Caco-2 (cell line): ENCODE measurements at regions not wholly inside any gene's neighbourhood (a gene's known extent, or its start where the extent isn't known, plus 50 kb on each side); places are given as distances from the start of the nearest gene placed in this dataset.

ENCODE experiments used
- BruUV-seq: library from RNA; stranded (reverse); fragments of 400-500 nt; replicated peaks from 2 replicates; lab custom pipeline; 2021; lab: Mats Ljungman, UMichigan
- CTCF ChIA-PET: fragments of 300-600 bp; sonication (Branson Sonifier 250); formaldehyde crosslinking; loops from one replicate; lab custom pipeline; 2022; ENCODE audit warnings: antibody characterized with exemption; lab: Charles Lee
- POLR2A ChIA-PET: fragments of 300-600 bp; sonication (Branson Sonifier 250); formaldehyde crosslinking; loops from one replicate; lab custom pipeline; 2022; ENCODE audit warnings: antibody characterized with exemption; lab: Charles Lee
- DNase-seq, 2 experiments: peaks; one replicate each; pipeline versions ENCODE4 v3.0.0 to v3.0.0-alpha.2; 2020 to 2022
- H3K27me3 ChIP-seq: replicated peaks from 2 replicates; pipeline ENCODE4 v1.6.0; 2011; ENCODE audit warnings: low read length; ENCODE audit not compliant: control insufficient read depth, insufficient read depth
- H3K36me3 ChIP-seq: 2 replicates; pipeline ENCODE4 v1.5.1; 2011; ENCODE audit warnings: low read length; ENCODE audit not compliant: control insufficient read depth, insufficient read depth
- H3K4me1 ChIP-seq: fragments of 250-450 bp; sonication (Bioruptor Pico); 2 replicates; pipeline ENCODE4 v1.5.1; 2020; ENCODE audit warnings: mild to moderate bottlenecking
- H3K4me3 ChIP-seq: 2 replicates; pipeline ENCODE4 v1.5.1; 2011; ENCODE audit warnings: low read depth, mild to moderate bottlenecking, control low read depth, low read length
- H3K9me3 ChIP-seq: fragments of 250-450 bp; sonication (Bioruptor Pico); 2 replicates; pipeline ENCODE4 v1.5.1; 2020; ENCODE audit warnings: mild to moderate bottlenecking, moderate library complexity
- H3K27ac Mint-ChIP-seq: one replicate; pipeline ENCODE4 v1.8.0; 2022; ENCODE audit warnings: mixed read lengths; ENCODE audit not compliant: unreplicated experiment
- H3K27me3 Mint-ChIP-seq: one replicate; pipeline ENCODE4 v1.8.0; 2022; ENCODE audit warnings: mixed read lengths; ENCODE audit not compliant: insufficient read depth, unreplicated experiment
- H3K36me3 Mint-ChIP-seq: one replicate; pipeline ENCODE4 v1.8.0; 2022; ENCODE audit warnings: mild to moderate bottlenecking, mixed read lengths; ENCODE audit not compliant: insufficient read depth, unreplicated experiment
- H3K4me1 Mint-ChIP-seq: one replicate; pipeline ENCODE4 v1.8.0; 2022; ENCODE audit warnings: low read depth, mixed read lengths; ENCODE audit not compliant: unreplicated experiment
- H3K4me3 Mint-ChIP-seq: one replicate; pipeline ENCODE4 v1.8.0; 2022; ENCODE audit warnings: mild to moderate bottlenecking, moderate library complexity, mixed read lengths; ENCODE audit not compliant: unreplicated experiment
- H3K9me3 Mint-ChIP-seq: one replicate; pipeline ENCODE4 v1.8.0; 2022; ENCODE audit warnings: mixed read lengths; ENCODE audit not compliant: unreplicated experiment
- intact Hi-C: fragments of 100-400 bp; cut with micrococcal nuclease; formaldehyde crosslinking; loops from one replicate; pipeline ENCODE4 v1.10.0; 2022; ENCODE audit not compliant: unreplicated experiment
- TF ChIP-seq, protein P1 (sequence below), 2 experiments: fragments of 200-600 bp in 1 of 2; IDR thresholded peaks; 1 replicate in 1 of 2; 2 replicates in 1 of 2; pipeline versions ENCODE4 v1.5.1 to v1.8.0; 2011 to 2022; ENCODE audit warnings: antibody characterized with exemption in 1 of 2, control low read depth in 1 of 2, inconsistent platforms in 1 of 2, low read depth in 1 of 2, low read length in 1 of 2, mild to moderate bottlenecking in 1 of 2, moderate library complexity in 1 of 2; ENCODE audit not compliant: insufficient read depth in 1 of 2, severe bottlenecking in 1 of 2, unreplicated experiment in 1 of 2

- DNase-seq: no peak
- ChIA-PET POLR2A (no interaction called here), CTCF (no interaction called here)
- no peak overlapping the region for H3K4me3 Mint-ChIP-seq
- H3K9me3 ChIP-seq: no peaks in the 10 kb centered on the region
- TF ChIP-seq, protein P1, sequence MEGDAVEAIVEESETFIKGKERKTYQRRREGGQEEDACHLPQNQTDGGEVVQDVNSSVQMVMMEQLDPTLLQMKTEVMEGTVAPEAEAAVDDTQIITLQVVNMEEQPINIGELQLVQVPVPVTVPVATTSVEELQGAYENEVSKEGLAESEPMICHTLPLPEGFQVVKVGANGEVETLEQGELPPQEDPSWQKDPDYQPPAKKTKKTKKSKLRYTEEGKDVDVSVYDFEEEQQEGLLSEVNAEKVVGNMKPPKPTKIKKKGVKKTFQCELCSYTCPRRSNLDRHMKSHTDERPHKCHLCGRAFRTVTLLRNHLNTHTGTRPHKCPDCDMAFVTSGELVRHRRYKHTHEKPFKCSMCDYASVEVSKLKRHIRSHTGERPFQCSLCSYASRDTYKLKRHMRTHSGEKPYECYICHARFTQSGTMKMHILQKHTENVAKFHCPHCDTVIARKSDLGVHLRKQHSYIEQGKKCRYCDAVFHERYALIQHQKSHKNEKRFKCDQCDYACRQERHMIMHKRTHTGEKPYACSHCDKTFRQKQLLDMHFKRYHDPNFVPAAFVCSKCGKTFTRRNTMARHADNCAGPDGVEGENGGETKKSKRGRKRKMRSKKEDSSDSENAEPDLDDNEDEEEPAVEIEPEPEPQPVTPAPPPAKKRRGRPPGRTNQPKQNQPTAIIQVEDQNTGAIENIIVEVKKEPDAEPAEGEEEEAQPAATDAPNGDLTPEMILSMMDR (IDR thresholded peaks at IDR 0.05; ENCODE audit: insufficient read depth in 1 of 2, low read depth in 1 of 2, low read length in 1 of 2, severe bottlenecking in 1 of 2, unreplicated experiment in 1 of 2): no peak
- no peaks in the 10 kb centered on the region for H3K9me3 Mint-ChIP-seq
- H3K36me3 Mint-ChIP-seq: peaks cover 5% of the 10 kb centered on the region
- no peaks in the 10 kb centered on the region for H3K36me3 ChIP-seq
- no peak overlapping the region for H3K27ac Mint-ChIP-seq
- intact Hi-C loops: no loop called here
- BruUV-seq: no TSS peak
- H3K4me1 Mint-ChIP-seq: no peaks in the 10 kb centered on the region
- H3K4me1 ChIP-seq: no peaks in the 10 kb centered on the region
- H3K27me3 Mint-ChIP-seq: peaks cover 7% of the 10 kb centered on the region
- H3K27me3 ChIP-seq: no peaks in the 10 kb centered on the region
- no peak overlapping the region for H3K4me3 ChIP-seq
Observed at GRCh38 chr16:9177861-9178260, 86.4 kb downstream of the HAPSTR1 start.

GRCh38 chr16:9183682-9184353 lies 92.4 kb downstream of the HAPSTR1 start:
- intact Hi-C loops: no loop called here
- POLR2A ChIA-PET: no interaction called here

GRCh38 chr16:9184354-9184690 lies 92.9 kb downstream of the HAPSTR1 start:
- Mint-ChIP-seq H3K27me3 (peaks cover 3% of the 10 kb centered on the region), H3K4me3 (no peak overlapping the region), H3K36me3 (no peaks in the 10 kb centered on the region), H3K27ac (no peak overlapping the region), H3K9me3 (no peaks in the 10 kb centered on the region), H3K4me1 (no peaks in the 10 kb centered on the region)
- H3K36me3 ChIP-seq: no peaks in the 10 kb centered on the region
- no peaks in the 10 kb centered on the region for H3K9me3 ChIP-seq
- TF ChIP-seq, protein P1 (IDR thresholded peaks at IDR 0.05; ENCODE audit: insufficient read depth in 1 of 2, low read depth in 1 of 2, low read length in 1 of 2, severe bottlenecking in 1 of 2, unreplicated experiment in 1 of 2): no peak
- intact Hi-C loops: no loop called here
- no TSS peak for BruUV-seq
- no peaks in the 10 kb centered on the region for H3K27me3 ChIP-seq
- CTCF ChIA-PET: no interaction called here
- H3K4me3 ChIP-seq: no peak overlapping the region
- H3K4me1 ChIP-seq: no peaks in the 10 kb centered on the region
- POLR2A ChIA-PET: no interaction called here
- no peak for DNase-seq

More at GRCh38 chr16:9183682-9184353, 92.4 kb downstream of the HAPSTR1 start:
- no peak overlapping the region for H3K4me3 ChIP-seq
- CTCF ChIA-PET: interaction anchor here (0.6 kb wide), 1 partner anchor 61 kb away, joined by 3 read pairs; no protein-coding TSS in a partner anchor
- Mint-ChIP-seq H3K4me1 (no peaks in the 10 kb centered on the region), H3K36me3 (no peaks in the 10 kb centered on the region), H3K27me3 (peaks cover 3% of the 10 kb centered on the region), H3K27ac (no peak overlapping the region), H3K4me3 (no peak overlapping the region), H3K9me3 (no peaks in the 10 kb centered on the region)
- no TSS peak for BruUV-seq
- no peaks in the 10 kb centered on the region for H3K9me3 ChIP-seq
- H3K4me1 ChIP-seq: no peaks in the 10 kb centered on the region
- H3K36me3 ChIP-seq: no peaks in the 10 kb centered on the region
- no peaks in the 10 kb centered on the region for H3K27me3 ChIP-seq
- TF ChIP-seq, protein P1 (IDR thresholded peaks at IDR 0.05; ENCODE audit: insufficient read depth in 1 of 2, low read depth in 1 of 2, low read length in 1 of 2, severe bottlenecking in 1 of 2, unreplicated experiment in 1 of 2): no peak
- no peak for DNase-seq
